Left ventricle myocardium inferior (tissue), 1 donor: ENCODE measurements at regions not wholly inside any gene's neighbourhood (a gene's known extent, or its start where the extent isn't known, plus 50 kb on each side); places are given as distances from the start of the nearest gene placed in this dataset.

Source experiments
- DNase-seq: peaks from one replicate; pipeline ENCODE4 v3.0.0-alpha.2; 2020
- H3K27ac ChIP-seq: fragments of 200-600 bp; replicated peaks from 2 replicates; pipeline ENCODE4 v1.8.0; 2021
- H3K27me3 ChIP-seq: fragments of 200-600 bp; 2 replicates; pipeline ENCODE4 v1.8.0; 2021; ENCODE audit warnings: low read depth
- H3K36me3 ChIP-seq: fragments of 200-600 bp; 2 replicates; pipeline ENCODE4 v1.8.0; 2021
- H3K4me1 ChIP-seq: fragments of 200-600 bp; 2 replicates; pipeline ENCODE4 v1.8.0; 2021
- H3K4me3 ChIP-seq: fragments of 200-600 bp; 2 replicates; pipeline ENCODE4 v1.8.0; 2021; ENCODE audit warnings: mild to moderate bottlenecking, moderate library complexity
- H3K9me3 ChIP-seq: fragments of 200-600 bp; replicated peaks from 2 replicates; pipeline ENCODE4 v1.8.0; 2021
- intact Hi-C: fragments of 100-400 bp; cut with micrococcal nuclease; formaldehyde crosslinking; loops from one replicate; pipeline ENCODE4 v1.11.0; 2022
- TF ChIP-seq, protein P1 (sequence below): fragments of 200-600 bp; IDR thresholded peaks from 2 replicates; pipeline ENCODE4 v1.8.0; 2021; ENCODE audit warnings: antibody characterized with exemption, mild to moderate bottlenecking, borderline replicate concordance
- donor health status: DM: no; HTN: yes; CAD: no; lungs with severe emphysema.

DNA sequence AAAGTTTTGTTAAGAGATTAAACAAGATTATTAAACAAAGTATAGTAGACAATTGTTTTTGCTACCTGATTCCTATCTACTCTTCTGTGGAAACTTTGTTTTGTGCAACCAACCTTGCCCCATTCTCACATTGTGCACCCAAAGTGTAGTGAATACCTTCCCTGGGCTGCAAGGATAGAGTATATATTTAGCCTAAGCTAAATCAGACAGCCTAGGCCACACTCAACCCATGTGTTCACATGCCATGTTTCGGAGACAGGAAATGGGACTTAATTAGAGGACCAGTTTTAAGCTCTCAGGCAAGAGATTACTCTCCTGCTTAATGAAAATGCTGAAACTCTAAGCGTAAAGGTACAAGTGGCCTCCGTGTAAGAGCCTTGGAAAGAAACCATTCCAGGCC lies 734.9 kb upstream of the USP15 start:
- TF ChIP-seq, protein P1, sequence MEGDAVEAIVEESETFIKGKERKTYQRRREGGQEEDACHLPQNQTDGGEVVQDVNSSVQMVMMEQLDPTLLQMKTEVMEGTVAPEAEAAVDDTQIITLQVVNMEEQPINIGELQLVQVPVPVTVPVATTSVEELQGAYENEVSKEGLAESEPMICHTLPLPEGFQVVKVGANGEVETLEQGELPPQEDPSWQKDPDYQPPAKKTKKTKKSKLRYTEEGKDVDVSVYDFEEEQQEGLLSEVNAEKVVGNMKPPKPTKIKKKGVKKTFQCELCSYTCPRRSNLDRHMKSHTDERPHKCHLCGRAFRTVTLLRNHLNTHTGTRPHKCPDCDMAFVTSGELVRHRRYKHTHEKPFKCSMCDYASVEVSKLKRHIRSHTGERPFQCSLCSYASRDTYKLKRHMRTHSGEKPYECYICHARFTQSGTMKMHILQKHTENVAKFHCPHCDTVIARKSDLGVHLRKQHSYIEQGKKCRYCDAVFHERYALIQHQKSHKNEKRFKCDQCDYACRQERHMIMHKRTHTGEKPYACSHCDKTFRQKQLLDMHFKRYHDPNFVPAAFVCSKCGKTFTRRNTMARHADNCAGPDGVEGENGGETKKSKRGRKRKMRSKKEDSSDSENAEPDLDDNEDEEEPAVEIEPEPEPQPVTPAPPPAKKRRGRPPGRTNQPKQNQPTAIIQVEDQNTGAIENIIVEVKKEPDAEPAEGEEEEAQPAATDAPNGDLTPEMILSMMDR: no peak
- H3K36me3 ChIP-seq: no peaks in the 10 kb centered on the region
- H3K4me1 ChIP-seq: no peaks in the 10 kb centered on the region
- H3K9me3 ChIP-seq: no peaks in the 10 kb centered on the region
- intact Hi-C loops: no loop called here
- H3K4me3 ChIP-seq: no peak overlapping the region
- no peak overlapping the region for H3K27ac ChIP-seq
- H3K27me3 ChIP-seq: no peaks in the 10 kb centered on the region
- DNase-seq: no peak

DNA sequence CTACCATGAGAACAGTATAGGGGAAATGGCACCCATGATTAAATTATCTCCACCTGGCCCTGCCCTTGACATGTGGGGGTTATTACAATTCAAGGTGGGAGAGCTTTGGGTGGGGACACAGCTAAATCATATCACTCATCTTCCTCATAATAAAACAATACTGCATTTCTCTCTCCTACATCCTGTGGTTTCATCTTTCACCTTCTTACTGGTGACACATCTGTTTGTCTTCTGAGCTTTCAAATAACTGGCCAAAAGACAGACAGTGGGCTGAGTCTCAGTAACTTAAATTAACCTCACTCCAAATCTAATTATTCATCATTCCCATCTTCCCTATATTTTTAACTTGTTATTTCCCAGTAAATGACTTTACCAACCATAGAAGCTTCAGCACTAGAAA lies 729.7 kb upstream of the USP15 start:
- H3K27ac ChIP-seq: no peak overlapping the region
- intact Hi-C loops: no loop called here
- TF ChIP-seq, protein P1: no peak
- H3K4me3 ChIP-seq: no peak overlapping the region
- no peaks in the 10 kb centered on the region for H3K27me3 ChIP-seq
- DNase-seq: no peak
- H3K4me1 ChIP-seq: no peaks in the 10 kb centered on the region
- H3K9me3 ChIP-seq: no peaks in the 10 kb centered on the region
- no peaks in the 10 kb centered on the region for H3K36me3 ChIP-seq

- Histone ChIP-seq H3K4me1 (no peaks in the 10 kb centered on the region), H3K36me3 (no peaks in the 10 kb centered on the region), H3K4me3 (no peak overlapping the region), H3K9me3 (no peaks in the 10 kb centered on the region), H3K27me3 (no peaks in the 10 kb centered on the region), H3K27ac (no peak overlapping the region)
- TF ChIP-seq, protein P1: no peak
- DNase-seq: no peak
- intact Hi-C loops: no loop called here
Observed at GRCh38 chr12:61531195-61531594, 729.0 kb upstream of the USP15 start.

DNA sequence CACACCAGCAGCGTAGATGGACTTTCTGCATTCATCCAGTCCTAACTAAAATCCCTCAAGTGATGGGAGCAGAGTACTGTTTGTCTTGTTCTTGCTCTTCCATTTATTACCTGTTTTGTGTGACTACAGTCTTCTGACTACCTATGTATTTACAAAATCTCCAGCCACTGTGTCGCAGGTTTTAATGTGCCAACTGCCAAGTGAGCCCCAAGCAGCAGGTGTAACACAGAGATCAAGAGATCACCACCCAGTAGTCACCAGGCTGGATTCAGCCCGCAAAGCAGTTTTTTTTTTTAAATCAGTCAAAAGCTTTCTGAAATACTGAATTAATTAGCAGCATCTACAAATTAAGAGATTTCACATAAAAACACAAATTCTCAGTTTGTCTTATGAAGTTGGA lies 724.1 kb upstream of the USP15 start:
- Histone ChIP-seq H3K4me3 (no peak overlapping the region), H3K4me1 (no peaks in the 10 kb centered on the region), H3K27me3 (no peaks in the 10 kb centered on the region), H3K36me3 (no peaks in the 10 kb centered on the region), H3K9me3 (no peaks in the 10 kb centered on the region), H3K27ac (no peak overlapping the region)
- intact Hi-C loops: no loop called here
- TF ChIP-seq, protein P1: no peak
- DNase-seq: no peak

DNA sequence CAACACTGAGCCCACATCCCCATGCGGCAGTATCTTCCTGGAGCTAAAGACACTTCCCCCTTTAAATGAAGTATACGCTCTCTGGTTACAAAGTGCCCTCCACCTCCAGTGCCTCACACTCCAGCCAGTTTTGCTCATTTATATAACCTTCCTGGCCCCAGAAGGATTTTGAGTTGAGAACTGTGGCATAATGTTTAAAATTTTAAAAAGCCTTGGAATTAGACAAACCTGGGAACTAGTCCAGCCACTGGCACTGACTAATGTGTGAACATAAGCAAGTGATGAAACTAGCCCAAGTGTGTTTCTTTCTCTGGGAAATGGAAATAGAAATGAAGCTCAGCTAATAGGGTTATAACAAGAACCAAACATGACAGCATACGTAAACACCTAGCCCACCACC lies 723.7 kb upstream of the USP15 start:
- Histone ChIP-seq H3K4me1 (no peaks in the 10 kb centered on the region), H3K4me3 (no peak overlapping the region), H3K36me3 (no peaks in the 10 kb centered on the region), H3K27ac (no peak overlapping the region), H3K27me3 (no peaks in the 10 kb centered on the region), H3K9me3 (no peaks in the 10 kb centered on the region)
- TF ChIP-seq, protein P1: no peak
- intact Hi-C loops: no loop called here
- no peak for DNase-seq

DNA sequence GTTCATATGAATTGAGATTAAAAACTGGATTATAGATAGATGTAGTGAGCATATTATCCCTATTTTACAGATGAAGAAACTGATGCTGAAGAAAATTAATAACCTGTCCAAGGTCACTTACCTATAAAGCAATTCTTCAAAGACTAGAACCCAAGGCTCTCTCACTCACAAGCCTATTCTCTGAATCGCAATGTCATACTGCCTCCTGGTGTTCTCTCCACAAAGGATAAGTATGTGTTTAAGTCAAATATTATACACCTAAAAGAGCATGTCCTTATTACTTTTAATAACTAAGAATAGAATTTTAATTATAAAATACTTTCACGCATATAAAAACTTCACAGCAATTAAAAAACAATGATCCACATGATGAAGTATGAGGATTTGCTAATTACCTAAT lies 721.3 kb upstream of the USP15 start:
- no peak overlapping the region for H3K4me3 ChIP-seq
- no peaks in the 10 kb centered on the region for H3K4me1 ChIP-seq
- no peaks in the 10 kb centered on the region for H3K36me3 ChIP-seq
- DNase-seq: no peak
- intact Hi-C loops: no loop called here
- no peaks in the 10 kb centered on the region for H3K9me3 ChIP-seq
- H3K27ac ChIP-seq: no peak overlapping the region
- TF ChIP-seq, protein P1: no peak
- no peaks in the 10 kb centered on the region for H3K27me3 ChIP-seq
